ENCODE measurements at regions not wholly inside any gene's neighbourhood (a gene's known extent, or its start where the extent isn't known, plus 50 kb on each side); places are given as distances from the start of the nearest gene placed in this dataset.

DNA sequence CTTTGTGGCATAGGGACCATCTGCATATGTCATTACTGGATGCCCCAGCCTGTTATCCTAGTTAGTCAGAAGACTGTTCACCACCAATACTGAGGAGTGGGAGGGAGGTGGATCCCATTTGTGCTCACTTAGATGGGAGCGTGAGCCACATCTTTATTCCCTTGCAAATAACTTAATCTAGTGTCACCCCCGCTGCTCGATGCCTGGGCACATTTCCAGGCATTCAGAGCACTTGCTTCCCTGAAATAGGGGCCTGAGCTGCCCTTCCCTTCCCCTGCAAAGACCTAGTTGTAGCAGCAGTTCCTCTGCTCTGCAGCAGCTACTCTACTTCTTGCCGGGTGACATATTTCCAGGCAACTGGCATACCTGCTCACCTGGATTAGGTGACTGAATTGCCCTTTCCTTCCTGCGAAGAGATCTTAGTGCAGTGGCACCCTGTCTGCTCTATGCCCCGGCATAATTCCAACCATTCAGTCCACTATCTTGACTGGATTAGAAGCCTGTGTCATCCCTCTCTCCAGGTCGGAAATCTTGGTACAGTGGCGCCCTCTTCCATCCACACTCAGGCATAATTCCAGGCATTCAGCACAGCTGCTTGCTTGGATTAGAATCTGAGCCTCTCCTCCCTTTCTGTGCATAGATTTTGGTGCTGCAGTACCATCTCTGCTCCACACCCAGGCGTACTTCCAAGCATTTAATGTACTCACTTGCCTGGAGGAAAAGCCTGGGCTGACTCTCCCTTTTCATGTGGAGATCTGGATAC lies 1389.1 kb upstream of the TMEFF2 start:
- TF ChIP-seq, protein P1, sequence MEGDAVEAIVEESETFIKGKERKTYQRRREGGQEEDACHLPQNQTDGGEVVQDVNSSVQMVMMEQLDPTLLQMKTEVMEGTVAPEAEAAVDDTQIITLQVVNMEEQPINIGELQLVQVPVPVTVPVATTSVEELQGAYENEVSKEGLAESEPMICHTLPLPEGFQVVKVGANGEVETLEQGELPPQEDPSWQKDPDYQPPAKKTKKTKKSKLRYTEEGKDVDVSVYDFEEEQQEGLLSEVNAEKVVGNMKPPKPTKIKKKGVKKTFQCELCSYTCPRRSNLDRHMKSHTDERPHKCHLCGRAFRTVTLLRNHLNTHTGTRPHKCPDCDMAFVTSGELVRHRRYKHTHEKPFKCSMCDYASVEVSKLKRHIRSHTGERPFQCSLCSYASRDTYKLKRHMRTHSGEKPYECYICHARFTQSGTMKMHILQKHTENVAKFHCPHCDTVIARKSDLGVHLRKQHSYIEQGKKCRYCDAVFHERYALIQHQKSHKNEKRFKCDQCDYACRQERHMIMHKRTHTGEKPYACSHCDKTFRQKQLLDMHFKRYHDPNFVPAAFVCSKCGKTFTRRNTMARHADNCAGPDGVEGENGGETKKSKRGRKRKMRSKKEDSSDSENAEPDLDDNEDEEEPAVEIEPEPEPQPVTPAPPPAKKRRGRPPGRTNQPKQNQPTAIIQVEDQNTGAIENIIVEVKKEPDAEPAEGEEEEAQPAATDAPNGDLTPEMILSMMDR (IDR thresholded peaks at IDR 0.05): no peak
- TF ChIP-seq POLR2AphosphoS5 (IDR thresholded peaks at IDR 0.05): no peak

Measured in sigmoid colon (tissue), 4 donors.